GM23338 (cell line): ENCODE measurements at regions not wholly inside any gene's neighbourhood (a gene's known extent, or its start where the extent isn't known, plus 50 kb on each side); places are given as distances from the start of the nearest gene placed in this dataset.

Experiments used
- ATAC-seq: fragments of 200-7000 bp; cut with Tn5 transposase; 3 replicates; pipeline ENCODE4 v1.9.1; 2020
- DNase-seq: peaks from one replicate; pipeline ENCODE4 v3.0.0-alpha.2; 2015; ENCODE audit warnings: low spot score
- H2AFZ ChIP-seq: fragments of 200-600 bp; sonication (generic); 2 replicates; pipeline ENCODE4 v1.8.0; 2016; ENCODE audit warnings: antibody characterized with exemption, mild to moderate bottlenecking, moderate library complexity
- H3F3A ChIP-seq: fragments of 200-600 bp; sonication (generic); replicated peaks from 2 replicates; pipeline ENCODE4 v1.8.0; 2017; ENCODE audit warnings: antibody characterized with exemption, mixed run types, low read depth
- H3K27ac ChIP-seq: fragments of 200-600 bp; sonication (generic); 2 replicates; pipeline ENCODE4 v1.6.1; 2016; ENCODE audit warnings: low read depth
- H3K27me3 ChIP-seq: fragments of 200-600 bp; sonication (generic); 2 replicates; pipeline ENCODE4 v1.8.0; 2016; ENCODE audit warnings: mild to moderate bottlenecking, mixed run types, moderate library complexity; ENCODE audit not compliant: insufficient read depth
- H3K36me3 ChIP-seq: fragments of 200-600 bp; sonication (generic); 2 replicates; pipeline ENCODE4 v1.8.0; 2016; ENCODE audit warnings: mild to moderate bottlenecking; ENCODE audit not compliant: insufficient read depth
- H3K4me1 ChIP-seq: fragments of 200-600 bp; sonication (generic); 2 replicates; pipeline ENCODE4 v1.8.0; 2016; ENCODE audit warnings: mild to moderate bottlenecking, moderate library complexity; ENCODE audit not compliant: insufficient read depth
- H3K4me2 ChIP-seq: fragments of 200-600 bp; sonication (generic); 2 replicates; pipeline ENCODE4 v1.7.1; 2017; ENCODE audit warnings: mixed run types
- H3K4me3 ChIP-seq: fragments of 200-600 bp; sonication (generic); 2 replicates; pipeline ENCODE4 v1.6.1; 2016; ENCODE audit warnings: mixed run types
- H3K79me2 ChIP-seq: fragments of 200-600 bp; sonication (generic); replicated peaks from 2 replicates; pipeline ENCODE4 v1.8.0; 2017; ENCODE audit warnings: mild to moderate bottlenecking; ENCODE audit not compliant: insufficient read depth
- H3K9me2 ChIP-seq: fragments of 200-600 bp; sonication (generic); 2 replicates; pipeline ENCODE4 v1.8.0; 2017; ENCODE audit not compliant: insufficient read depth
- H4K20me1 ChIP-seq: fragments of 200-600 bp; sonication (generic); replicated peaks from 2 replicates; pipeline ENCODE4 v1.8.0; 2017; ENCODE audit warnings: mild to moderate bottlenecking; ENCODE audit not compliant: insufficient read depth
- H3K27ac Mint-ChIP-seq: 2 replicates; pipeline ENCODE4 v1.8.0; 2020; ENCODE audit warnings: inconsistent platforms, mild to moderate bottlenecking, moderate library complexity, mixed read lengths
- H3K27me3 Mint-ChIP-seq: 3 replicates; pipeline ENCODE4 v1.8.0; 2022; ENCODE audit warnings: low read depth, mild to moderate bottlenecking, moderate library complexity, mixed read lengths, inconsistent platforms; ENCODE audit not compliant: insufficient read depth, poor library complexity
- H3K36me3 Mint-ChIP-seq: 3 replicates; pipeline ENCODE4 v1.8.0; 2021; ENCODE audit warnings: low read depth, mild to moderate bottlenecking, inconsistent platforms, moderate library complexity, mixed read lengths
- H3K4me1 Mint-ChIP-seq: 3 replicates; pipeline ENCODE4 v1.8.0; 2020; ENCODE audit warnings: mild to moderate bottlenecking, inconsistent platforms, mixed read lengths
- H3K4me3 Mint-ChIP-seq: 3 replicates; pipeline ENCODE4 v1.8.0; 2021; ENCODE audit warnings: moderate library complexity, mild to moderate bottlenecking, inconsistent platforms, mixed read lengths
- H3K9me3 Mint-ChIP-seq: 3 replicates; pipeline ENCODE4 v1.8.0; 2020; ENCODE audit warnings: moderate library complexity, mild to moderate bottlenecking, inconsistent platforms, mixed read lengths
- EZH2 ChIP-seq: fragments of 200-600 bp; sonication (generic); IDR thresholded peaks from one replicate; pipeline ENCODE4 v1.8.0; 2017; ENCODE audit warnings: antibody characterized with exemption, mild to moderate bottlenecking, low read depth; ENCODE audit not compliant: unreplicated experiment
- EZH2phosphoT487 ChIP-seq: fragments of 200-600 bp; sonication (generic); IDR thresholded peaks from one replicate; pipeline ENCODE4 v1.8.1; 2018; ENCODE audit warnings: antibody characterized with exemption; ENCODE audit not compliant: unreplicated experiment
- JUNB ChIP-seq: IDR thresholded peaks from one replicate; pipeline ENCODE4 v1.6.1; 2016; ENCODE audit warnings: antibody characterized with exemption; ENCODE audit not compliant: unreplicated experiment
- NANOG ChIP-seq: IDR thresholded peaks from 2 replicates; pipeline ENCODE4 v1.6.1; 2016; ENCODE audit warnings: antibody characterized with exemption, borderline replicate concordance
- POLR2AphosphoS5 ChIP-seq: IDR thresholded peaks from 2 replicates; pipeline ENCODE4 v1.6.1; 2016; ENCODE audit warnings: antibody characterized with exemption, low read depth
- REST ChIP-seq: IDR thresholded peaks from one replicate; pipeline ENCODE4 v1.6.1; 2018; ENCODE audit warnings: antibody characterized with exemption; ENCODE audit not compliant: unreplicated experiment
- STAT1 ChIP-seq: IDR thresholded peaks from one replicate; pipeline ENCODE4 v1.6.1; 2016; ENCODE audit warnings: antibody characterized with exemption; ENCODE audit not compliant: unreplicated experiment
- ZNF114 ChIP-seq: fragments of 250-450 bp; sonication (Bioruptor Pico); IDR thresholded peaks from 2 replicates; pipeline ENCODE4 v1.5.0; 2020; ENCODE audit warnings: mild to moderate bottlenecking, moderate library complexity
- ZNF331 ChIP-seq: fragments of 250-450 bp; sonication (Bioruptor Pico); IDR thresholded peaks from 2 replicates; pipeline ENCODE4 v1.5.0; 2020; ENCODE audit warnings: low read depth, mild to moderate bottlenecking, moderate library complexity
- TF ChIP-seq, protein P1 (sequence below): fragments of 250-450 bp; sonication (Bioruptor Pico); IDR thresholded peaks from 2 replicates; pipeline ENCODE4 v1.5.0; 2020; ENCODE audit warnings: mild to moderate bottlenecking, moderate library complexity

DNA sequence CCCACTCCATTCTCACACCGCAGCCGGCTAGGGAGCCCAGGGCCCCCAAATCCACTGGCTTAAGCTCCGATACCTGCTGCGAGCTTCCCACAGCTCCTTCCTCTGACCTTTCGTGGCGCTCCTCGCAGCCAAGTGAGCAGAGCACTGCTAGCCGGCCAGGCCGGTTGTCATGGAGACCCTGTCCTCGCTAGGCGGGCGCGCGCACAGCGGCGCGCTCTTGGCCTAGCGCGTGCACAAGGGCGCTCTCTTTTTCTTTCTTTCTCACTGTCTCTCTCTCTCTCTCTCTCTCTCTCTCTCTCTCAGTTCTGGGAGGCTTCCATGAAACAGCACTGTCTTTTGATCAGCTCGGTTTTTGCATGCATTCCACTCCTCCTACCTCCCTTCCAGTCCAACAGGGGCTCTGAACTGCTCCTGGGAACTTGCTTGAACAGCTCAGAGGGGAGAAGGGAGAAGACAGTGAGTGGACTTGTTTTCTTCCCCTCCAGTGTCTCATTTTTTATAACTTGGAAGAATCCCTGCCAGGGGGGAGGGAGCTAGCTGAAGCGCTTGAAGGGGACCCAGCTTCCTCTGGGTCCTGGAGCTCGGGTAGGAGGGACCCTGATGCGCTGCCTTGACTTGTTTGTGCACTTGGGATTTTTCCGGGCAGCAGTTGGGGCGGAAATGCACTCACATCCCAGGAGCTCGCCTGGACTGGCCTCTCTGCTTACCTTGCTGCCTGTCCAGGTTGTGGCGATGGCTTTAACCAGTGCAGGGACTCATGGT is 100.3 kb upstream of the AKIP1 start:
- peak overlapping the region; percentile 95 for H3K27ac Mint-ChIP-seq
- H3K27me3 ChIP-seq = no peaks in the 10 kb centered on the region
- peak; percentile 82 for ATAC-seq
- TF ChIP-seq POLR2AphosphoS5 = peak; percentile 54
- no peak for TF ChIP-seq EZH2
- no peak for TF ChIP-seq NANOG
- no peaks in the 10 kb centered on the region for H3K9me2 ChIP-seq
- peaks cover 38% of the 10 kb centered on the region for H3K4me1 Mint-ChIP-seq
- peak overlapping the region; percentile 94 for H3K27ac ChIP-seq
- peak overlapping the region; percentile 98 for H3K4me2 ChIP-seq
- H3K79me2 ChIP-seq = no peaks in the 10 kb centered on the region
- peaks cover 3% of the 10 kb centered on the region for H3K27me3 Mint-ChIP-seq
- peaks cover 2% of the 10 kb centered on the region; the same call in 1 of the 3 replicates for H3K9me3 Mint-ChIP-seq
- DNase-seq = peak; percentile 89
- H3K4me3 ChIP-seq = peak overlapping the region; percentile 82
- no peaks in the 10 kb centered on the region for H3K36me3 ChIP-seq
- H3K36me3 Mint-ChIP-seq = no peaks in the 10 kb centered on the region
- no peaks in the 10 kb centered on the region for H4K20me1 ChIP-seq
- H3K4me1 ChIP-seq = peaks cover 42% of the 10 kb centered on the region
- no peaks in the 10 kb centered on the region for H3F3A ChIP-seq
- H2AFZ ChIP-seq = peak overlapping the region; percentile 98
- H3K4me3 Mint-ChIP-seq = peak overlapping the region; percentile 86

GRCh38 chr11:8811571-8811970 is 99.4 kb upstream of the AKIP1 start:
- Mint-ChIP-seq H3K27me3 (no peaks in the 10 kb centered on the region), H3K9me3 (peaks cover 2% of the 10 kb centered on the region; the same call in 1 of the 3 replicates), H3K27ac (no peak overlapping the region), H3K4me1 (peaks cover 32% of the 10 kb centered on the region), H3K4me3 (no peak overlapping the region; the same call in 2 of the 3 replicates), H3K36me3 (no peaks in the 10 kb centered on the region)
- ATAC-seq (no peak), DNase-seq (no peak)
- Histone ChIP-seq H3K27me3 (no peaks in the 10 kb centered on the region), H3K36me3 (no peaks in the 10 kb centered on the region), H3K4me1 (peaks cover 42% of the 10 kb centered on the region), H2AFZ (peak overlapping the region; percentile 98; the same call in 1 of the 2 replicates), H3K79me2 (no peaks in the 10 kb centered on the region), H3K4me2 (peak overlapping the region; percentile 98), H4K20me1 (no peaks in the 10 kb centered on the region), H3K4me3 (peak overlapping the region; percentile 82; the same call in 1 of the 2 replicates), H3K27ac (peak overlapping the region; percentile 94), H3K9me2 (no peaks in the 10 kb centered on the region), H3F3A (no peaks in the 10 kb centered on the region)
- TF ChIP-seq STAT1 (no peak), NANOG (no peak), REST (no peak), ZNF114 (no peak), EZH2 (no peak), JUNB (no peak), ZNF331 (CRISPR knock-in tag) (no peak), POLR2AphosphoS5 (no peak), EZH2phosphoT487 (no peak)
- TF ChIP-seq, protein P1, sequence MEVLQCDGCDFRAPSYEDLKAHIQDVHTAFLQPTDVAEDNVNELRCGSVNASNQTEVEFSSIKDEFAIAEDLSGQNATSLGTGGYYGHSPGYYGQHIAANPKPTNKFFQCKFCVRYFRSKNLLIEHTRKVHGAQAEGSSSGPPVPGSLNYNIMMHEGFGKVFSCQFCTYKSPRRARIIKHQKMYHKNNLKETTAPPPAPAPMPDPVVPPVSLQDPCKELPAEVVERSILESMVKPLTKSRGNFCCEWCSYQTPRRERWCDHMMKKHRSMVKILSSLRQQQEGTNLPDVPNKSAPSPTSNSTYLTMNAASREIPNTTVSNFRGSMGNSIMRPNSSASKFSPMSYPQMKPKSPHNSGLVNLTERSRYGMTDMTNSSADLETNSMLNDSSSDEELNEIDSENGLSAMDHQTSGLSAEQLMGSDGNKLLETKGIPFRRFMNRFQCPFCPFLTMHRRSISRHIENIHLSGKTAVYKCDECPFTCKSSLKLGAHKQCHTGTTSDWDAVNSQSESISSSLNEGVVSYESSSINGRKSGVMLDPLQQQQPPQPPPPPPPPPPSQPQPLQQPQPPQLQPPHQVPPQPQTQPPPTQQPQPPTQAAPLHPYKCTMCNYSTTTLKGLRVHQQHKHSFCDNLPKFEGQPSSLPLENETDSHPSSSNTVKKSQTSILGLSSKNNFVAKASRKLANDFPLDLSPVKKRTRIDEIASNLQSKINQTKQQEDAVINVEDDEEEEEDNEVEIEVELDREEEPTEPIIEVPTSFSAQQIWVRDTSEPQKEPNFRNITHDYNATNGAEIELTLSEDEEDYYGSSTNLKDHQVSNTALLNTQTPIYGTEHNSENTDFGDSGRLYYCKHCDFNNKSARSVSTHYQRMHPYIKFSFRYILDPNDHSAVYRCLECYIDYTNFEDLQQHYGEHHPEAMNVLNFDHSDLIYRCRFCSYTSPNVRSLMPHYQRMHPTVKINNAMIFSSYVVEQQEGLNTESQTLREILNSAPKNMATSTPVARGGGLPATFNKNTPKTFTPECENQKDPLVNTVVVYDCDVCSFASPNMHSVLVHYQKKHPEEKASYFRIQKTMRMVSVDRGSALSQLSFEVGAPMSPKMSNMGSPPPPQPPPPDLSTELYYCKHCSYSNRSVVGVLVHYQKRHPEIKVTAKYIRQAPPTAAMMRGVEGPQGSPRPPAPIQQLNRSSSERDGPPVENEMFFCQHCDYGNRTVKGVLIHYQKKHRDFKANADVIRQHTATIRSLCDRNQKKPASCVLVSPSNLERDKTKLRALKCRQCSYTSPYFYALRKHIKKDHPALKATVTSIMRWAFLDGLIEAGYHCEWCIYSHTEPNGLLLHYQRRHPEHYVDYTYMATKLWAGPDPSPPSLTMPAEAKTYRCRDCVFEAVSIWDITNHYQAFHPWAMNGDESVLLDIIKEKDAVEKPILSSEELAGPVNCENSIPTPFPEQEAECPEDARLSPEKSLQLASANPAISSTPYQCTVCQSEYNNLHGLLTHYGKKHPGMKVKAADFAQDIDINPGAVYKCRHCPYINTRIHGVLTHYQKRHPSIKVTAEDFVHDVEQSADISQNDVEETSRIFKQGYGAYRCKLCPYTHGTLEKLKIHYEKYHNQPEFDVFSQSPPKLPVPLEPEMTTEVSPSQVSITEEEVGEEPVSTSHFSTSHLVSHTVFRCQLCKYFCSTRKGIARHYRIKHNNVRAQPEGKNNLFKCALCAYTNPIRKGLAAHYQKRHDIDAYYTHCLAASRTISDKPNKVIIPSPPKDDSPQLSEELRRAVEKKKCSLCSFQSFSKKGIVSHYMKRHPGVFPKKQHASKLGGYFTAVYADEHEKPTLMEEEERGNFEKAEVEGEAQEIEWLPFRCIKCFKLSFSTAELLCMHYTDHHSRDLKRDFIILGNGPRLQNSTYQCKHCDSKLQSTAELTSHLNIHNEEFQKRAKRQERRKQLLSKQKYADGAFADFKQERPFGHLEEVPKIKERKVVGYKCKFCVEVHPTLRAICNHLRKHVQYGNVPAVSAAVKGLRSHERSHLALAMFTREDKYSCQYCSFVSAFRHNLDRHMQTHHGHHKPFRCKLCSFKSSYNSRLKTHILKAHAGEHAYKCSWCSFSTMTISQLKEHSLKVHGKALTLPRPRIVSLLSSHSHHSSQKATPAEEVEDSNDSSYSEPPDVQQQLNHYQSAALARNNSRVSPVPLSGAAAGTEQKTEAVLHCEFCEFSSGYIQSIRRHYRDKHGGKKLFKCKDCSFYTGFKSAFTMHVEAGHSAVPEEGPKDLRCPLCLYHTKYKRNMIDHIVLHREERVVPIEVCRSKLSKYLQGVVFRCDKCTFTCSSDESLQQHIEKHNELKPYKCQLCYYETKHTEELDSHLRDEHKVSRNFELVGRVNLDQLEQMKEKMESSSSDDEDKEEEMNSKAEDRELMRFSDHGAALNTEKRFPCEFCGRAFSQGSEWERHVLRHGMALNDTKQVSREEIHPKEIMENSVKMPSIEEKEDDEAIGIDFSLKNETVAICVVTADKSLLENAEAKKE (CRISPR knock-in tag) = no peak
